HEK293 (cell line): ENCODE measurements at regions not wholly inside any gene's neighbourhood (a gene's known extent, or its start where the extent isn't known, plus 50 kb on each side); places are given as distances from the start of the nearest gene placed in this dataset.

Experiments
- CTCF ChIP-seq: fragments of 450-650 bp; formaldehyde crosslinking; IDR thresholded peaks from 2 replicates; pipeline ENCODE4 v1.5.1; 2016; ENCODE audit warnings: missing biosample characterization, missing genetic modification characterization
- PATZ1 ChIP-seq: fragments of 450-650 bp; formaldehyde crosslinking; IDR thresholded peaks from 2 replicates; pipeline ENCODE4 v1.5.1; 2016; ENCODE audit warnings: missing biosample characterization, missing genetic modification characterization
- REST ChIP-seq: fragments of 450-650 bp; formaldehyde crosslinking; IDR thresholded peaks from 2 replicates; pipeline ENCODE4 v1.5.1; 2016; ENCODE audit warnings: missing biosample characterization, missing genetic modification characterization
- SCRT2 ChIP-seq: fragments of 450-650 bp; formaldehyde crosslinking; IDR thresholded peaks from 2 replicates; pipeline ENCODE4 v1.5.1; 2016; ENCODE audit warnings: missing biosample characterization, missing genetic modification characterization
- ZBTB7A ChIP-seq: fragments of 450-650 bp; formaldehyde crosslinking; IDR thresholded peaks from 2 replicates; pipeline ENCODE4 v1.5.1; 2016; ENCODE audit warnings: low read depth, missing biosample characterization, missing genetic modification characterization
- ZNF274 ChIP-seq, 2 experiments: fragments of 200-500 bp in 1 of 2; fragments of 450-650 bp in 1 of 2; sonication (Bioruptor generic) in 1 of 2; formaldehyde crosslinking in 1 of 2; IDR thresholded peaks; 2 replicates each; pipeline versions ENCODE4 v1.5.1 to v1.6.1; 2014 to 2016; ENCODE audit warnings: borderline replicate concordance in 1 of 2, inconsistent platforms in 1 of 2, low read length in 1 of 2, missing biosample characterization in 1 of 2, missing genetic modification characterization in 1 of 2
- ZNF292 ChIP-seq: fragments of 450-650 bp; formaldehyde crosslinking; IDR thresholded peaks from 2 replicates; pipeline ENCODE4 v1.5.1; 2016; ENCODE audit warnings: low read depth, missing biosample characterization, missing genetic modification characterization, borderline replicate concordance
- ZNF350 ChIP-seq: fragments of 450-650 bp; formaldehyde crosslinking; IDR thresholded peaks from 2 replicates; pipeline ENCODE4 v1.5.0; 2017; ENCODE audit warnings: missing biosample characterization, mild to moderate bottlenecking, missing genetic modification characterization
- ZNF362 ChIP-seq: fragments of 450-650 bp; formaldehyde crosslinking; IDR thresholded peaks from 2 replicates; pipeline ENCODE4 v1.5.1; 2016; ENCODE audit warnings: missing biosample characterization, missing genetic modification characterization
- ZSCAN18 ChIP-seq: fragments of 450-650 bp; formaldehyde crosslinking; IDR thresholded peaks from 2 replicates; pipeline ENCODE4 v1.5.1; 2016; ENCODE audit warnings: missing biosample characterization, missing genetic modification characterization

- TF ChIP-seq CTCF (tag by site-specific recombination): no peak
- TF ChIP-seq ZSCAN18 (tag by site-specific recombination): no peak
- TF ChIP-seq ZNF274 (IDR thresholded peaks at IDR 0.05; ENCODE audit: low read length): no peak
- no peak for TF ChIP-seq ZNF274 (tag by site-specific recombination; IDR thresholded peaks at IDR 0.05; ENCODE audit: borderline replicate concordance)
- no peak for TF ChIP-seq REST
- TF ChIP-seq ZNF362: no peak
- TF ChIP-seq SCRT2 (tag by site-specific recombination): no peak
- TF ChIP-seq ZNF292 (tag by site-specific recombination): no peak
- no peak for TF ChIP-seq ZBTB7A (tag by site-specific recombination)
- no peak for TF ChIP-seq PATZ1 (tag by site-specific recombination)
- TF ChIP-seq ZNF350 (tag by site-specific recombination): no peak
Measured at GRCh38 chr15:60228619-60229018, 169.2 kb downstream of the ANXA2 start.
